ENCODE measurements at regions not wholly inside any gene's neighbourhood (a gene's known extent, or its start where the extent isn't known, plus 50 kb on each side); places are given as distances from the start of the nearest gene placed in this dataset.
"Not testable (repeated sequence)": the region's sequence is repeated elsewhere in the genome, so short reads cannot be mapped to it uniquely, and the experiment has no call there.

DNA sequence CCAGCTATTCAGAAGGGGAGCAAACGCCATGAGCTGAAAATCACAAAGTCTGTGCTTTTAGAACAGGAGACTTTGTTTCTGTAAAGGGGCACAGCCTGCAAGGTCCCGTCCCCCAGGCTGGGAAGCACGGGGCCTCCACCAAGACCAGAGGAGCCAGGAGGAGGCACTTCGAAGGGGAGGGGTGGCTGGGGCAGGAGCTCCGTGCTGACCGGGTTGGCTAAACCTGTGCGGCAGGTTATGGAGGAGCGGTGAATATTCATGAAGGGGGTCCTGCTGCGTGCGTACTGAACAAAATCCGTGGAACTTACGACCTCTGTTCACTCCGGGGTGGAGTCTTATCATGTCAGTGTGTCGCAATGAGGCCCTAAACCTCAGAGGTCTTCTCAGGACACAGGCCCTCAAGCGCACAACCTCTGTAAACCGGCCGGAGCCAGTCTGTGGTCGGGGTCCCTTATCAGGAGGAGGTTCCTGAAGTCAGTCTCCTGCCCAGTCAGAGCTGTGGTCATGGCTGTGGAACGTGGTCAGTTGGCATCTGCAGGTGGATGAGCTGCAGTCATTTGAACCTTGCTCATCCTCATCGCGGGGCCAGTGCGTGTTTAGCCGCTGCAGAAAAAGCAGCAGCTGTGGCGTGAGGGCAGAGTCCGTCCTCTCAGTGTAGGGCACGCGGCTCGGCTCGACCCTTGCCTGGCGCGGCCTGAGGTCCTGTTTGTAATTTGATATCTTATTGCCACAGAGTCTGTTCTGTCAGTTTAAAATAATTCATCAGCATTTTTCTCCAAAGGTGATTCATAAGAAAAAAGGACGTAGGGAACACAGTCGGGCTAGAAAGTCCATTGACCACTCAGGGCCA, 5507.7 kb upstream of the TPTE start:
- not testable (repeated sequence) for DNase-seq (ENCODE audit: low read depth, low spot score)

DNA sequence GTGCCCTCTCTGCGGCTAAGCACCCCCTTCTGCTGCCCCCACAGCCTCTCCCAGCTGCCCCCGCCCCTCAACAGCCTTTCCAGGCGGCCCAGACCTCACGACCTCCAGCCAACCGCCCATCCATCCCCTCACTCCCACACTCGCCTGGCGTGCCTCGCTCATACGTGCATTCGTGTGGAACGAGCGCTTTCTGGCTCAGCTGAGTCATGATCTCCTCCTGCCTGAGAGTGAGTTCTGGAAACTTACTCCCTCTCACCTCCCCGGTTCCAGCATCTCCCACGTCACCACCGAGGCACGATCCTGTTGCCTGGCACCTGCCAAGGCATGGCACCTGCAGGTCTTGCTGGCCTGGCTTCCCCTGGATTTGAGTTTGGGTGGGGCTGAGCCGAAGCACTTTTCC, 5506.2 kb upstream of the TPTE start:
- not testable (repeated sequence) for DNase-seq (ENCODE audit: low read depth, low spot score)

GRCh38 chr21:5019120-5019519, 5502.3 kb upstream of the TPTE start:
- DNase-seq (ENCODE audit: low read depth, low spot score) = not testable (repeated sequence)

- DNase-seq (ENCODE audit: low read depth, low spot score) = not testable (repeated sequence)
These were observed 5499.6 kb upstream of the TPTE start for GRCh38 chr21:5021815-5022214.

DNA sequence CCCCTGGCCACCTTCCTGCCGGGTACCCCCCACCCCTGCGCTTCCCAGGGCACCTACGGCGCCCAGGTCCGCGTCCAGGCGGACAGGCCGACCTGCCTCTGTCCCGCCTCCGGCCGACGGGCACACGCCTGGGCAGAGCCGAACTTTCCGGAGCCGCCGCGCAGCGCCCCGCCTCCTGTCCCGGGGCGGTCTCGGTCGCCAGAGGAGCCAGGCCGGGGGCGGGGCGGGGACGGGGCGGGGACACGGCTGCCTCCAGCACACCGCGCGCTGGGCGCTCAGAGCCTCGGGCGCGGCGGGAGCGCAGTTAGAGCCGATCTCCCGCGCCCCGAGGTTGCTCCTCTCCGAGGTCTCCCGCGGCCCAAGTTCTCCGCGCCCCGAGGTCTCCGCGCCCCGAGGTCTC, 5499.1 kb upstream of the TPTE start:
- not testable (repeated sequence) for DNase-seq (ENCODE audit: low read depth, low spot score)

DNA sequence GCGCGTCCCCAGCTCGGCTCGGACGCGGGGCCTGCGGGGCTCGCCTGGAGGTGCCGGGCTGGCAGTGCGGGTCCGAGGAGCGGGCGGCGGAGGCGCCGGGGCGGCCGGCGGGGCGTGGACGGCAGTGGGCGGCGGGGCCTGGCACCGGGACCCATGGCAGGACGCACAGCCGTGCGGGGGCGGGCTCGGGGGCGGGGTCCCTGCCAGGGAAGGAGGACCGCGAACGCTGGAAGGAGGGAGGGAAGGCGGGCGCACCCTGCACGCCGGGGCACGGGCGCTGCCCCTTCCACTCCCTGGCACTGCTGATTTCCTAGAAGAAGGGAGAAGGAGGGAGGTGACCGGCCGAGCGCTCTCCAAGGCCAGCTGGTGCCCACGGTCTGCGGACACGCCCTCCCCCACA, 5498.6 kb upstream of the TPTE start:
- DNase-seq (ENCODE audit: low read depth, low spot score) = not testable (repeated sequence)

GRCh38 chr21:5035147-5035546, 5486.2 kb upstream of the TPTE start:
- DNase-seq (ENCODE audit: low read depth, low spot score) = not testable (repeated sequence)

DNA sequence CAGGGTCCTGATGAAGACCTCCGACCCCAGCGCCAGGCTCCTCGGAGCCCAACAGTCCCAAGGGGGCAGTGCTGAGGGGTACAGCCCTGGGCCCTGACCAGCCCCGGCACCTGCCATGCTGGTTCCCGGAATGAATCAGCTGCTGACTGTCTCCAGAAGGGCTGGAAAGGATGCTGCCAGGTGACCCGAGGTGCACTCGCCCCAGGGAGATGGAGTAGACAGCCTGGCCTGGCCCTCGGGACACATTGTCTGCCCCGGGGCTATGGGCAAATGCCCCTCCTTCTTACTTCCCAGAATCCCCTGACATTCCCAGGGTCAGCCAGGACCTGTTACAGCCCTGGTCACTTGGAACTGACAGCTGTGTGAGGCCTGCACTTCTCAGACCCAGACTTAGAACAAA, 5485.8 kb upstream of the TPTE start:
- not testable (repeated sequence) for DNase-seq (ENCODE audit: low read depth, low spot score)

DNA sequence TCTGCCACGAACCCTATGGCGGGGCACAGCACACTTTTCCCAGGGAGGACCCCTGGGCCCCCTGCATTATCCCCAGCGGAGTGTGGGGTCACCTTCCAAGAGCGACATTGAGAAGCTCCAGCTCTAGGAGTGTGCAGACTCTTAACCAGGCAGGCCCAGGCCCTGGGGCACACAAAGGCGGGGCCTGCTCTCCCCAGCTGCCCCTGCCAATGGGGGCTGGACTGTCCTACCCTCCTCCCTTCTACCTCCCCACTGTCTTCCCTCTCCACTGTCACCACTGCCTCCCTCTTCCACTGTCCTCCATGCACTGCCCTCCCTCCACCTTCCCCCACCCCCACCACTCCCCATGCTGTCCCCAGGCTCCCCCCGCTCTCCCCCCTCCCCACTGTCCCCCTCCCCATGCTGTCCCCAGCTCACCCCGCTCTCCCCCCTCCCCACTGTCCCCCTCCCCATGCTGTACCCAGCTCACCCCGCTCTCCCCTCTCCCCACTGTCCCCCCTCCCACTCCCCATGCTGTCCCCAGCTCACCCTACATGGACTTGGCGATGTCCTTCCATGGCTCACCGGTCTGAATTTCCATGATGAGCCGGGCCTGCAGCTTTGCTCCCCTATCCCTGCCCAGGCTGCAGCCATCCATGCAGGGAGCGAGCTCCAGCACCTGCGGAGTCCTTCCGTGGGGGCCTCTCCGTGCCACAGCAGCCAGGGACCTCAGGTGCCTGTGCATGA, 5483.6 kb upstream of the TPTE start:
- not testable (repeated sequence) for DNase-seq (ENCODE audit: low read depth, low spot score)

GRCh38 chr21:5039926-5040325, 5481.5 kb upstream of the TPTE start:
- not testable (repeated sequence) for DNase-seq (ENCODE audit: low read depth, low spot score)

- DNase-seq (ENCODE audit: low read depth, low spot score) = not testable (repeated sequence)
These were observed 5478.8 kb upstream of the TPTE start for GRCh38 chr21:5042583-5042982.

- not testable (repeated sequence) for DNase-seq (ENCODE audit: low read depth, low spot score)
These were observed 5476.6 kb upstream of the TPTE start for GRCh38 chr21:5044812-5045211.

GRCh38 chr21:5051303-5052018, 5469.9 kb upstream of the TPTE start:
- not testable (repeated sequence) for DNase-seq (ENCODE audit: low read depth, low spot score)

DNA sequence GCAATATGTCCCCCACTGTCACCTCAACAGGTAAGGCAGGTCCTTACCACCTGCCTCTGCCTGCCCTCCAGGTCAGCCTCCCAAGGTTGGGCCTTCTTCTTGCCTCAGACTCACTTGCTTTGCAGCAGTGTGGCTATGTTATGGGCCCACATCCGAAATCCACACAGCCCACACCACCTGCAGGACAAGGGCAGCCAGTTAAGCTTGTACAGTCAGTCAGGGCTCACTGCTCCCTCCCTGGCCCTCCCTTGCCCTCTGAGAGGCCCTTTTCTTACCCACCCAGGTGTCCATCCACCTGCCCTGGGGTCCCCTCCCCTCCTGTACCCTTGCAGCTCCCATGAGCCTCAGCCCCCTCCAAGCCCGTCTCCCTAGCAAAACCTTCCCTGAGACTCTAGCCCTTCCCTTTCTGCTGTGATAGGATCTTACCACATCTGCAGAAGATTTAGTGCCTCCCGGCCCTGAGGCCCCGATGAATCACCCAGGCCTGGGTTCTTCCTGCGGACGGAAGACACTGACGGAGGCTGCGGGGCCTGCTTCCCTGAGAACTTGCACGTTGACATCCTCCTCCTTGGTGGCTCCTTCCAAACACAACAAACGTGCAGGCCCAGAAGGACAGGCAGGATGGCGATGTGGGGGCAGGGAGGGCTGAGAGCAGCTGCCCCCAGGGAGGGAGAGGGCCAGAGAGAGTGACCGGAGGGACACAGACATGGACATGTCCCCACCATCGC, 5466.2 kb upstream of the TPTE start:
- not testable (repeated sequence) for DNase-seq (ENCODE audit: low read depth, low spot score)

DNA sequence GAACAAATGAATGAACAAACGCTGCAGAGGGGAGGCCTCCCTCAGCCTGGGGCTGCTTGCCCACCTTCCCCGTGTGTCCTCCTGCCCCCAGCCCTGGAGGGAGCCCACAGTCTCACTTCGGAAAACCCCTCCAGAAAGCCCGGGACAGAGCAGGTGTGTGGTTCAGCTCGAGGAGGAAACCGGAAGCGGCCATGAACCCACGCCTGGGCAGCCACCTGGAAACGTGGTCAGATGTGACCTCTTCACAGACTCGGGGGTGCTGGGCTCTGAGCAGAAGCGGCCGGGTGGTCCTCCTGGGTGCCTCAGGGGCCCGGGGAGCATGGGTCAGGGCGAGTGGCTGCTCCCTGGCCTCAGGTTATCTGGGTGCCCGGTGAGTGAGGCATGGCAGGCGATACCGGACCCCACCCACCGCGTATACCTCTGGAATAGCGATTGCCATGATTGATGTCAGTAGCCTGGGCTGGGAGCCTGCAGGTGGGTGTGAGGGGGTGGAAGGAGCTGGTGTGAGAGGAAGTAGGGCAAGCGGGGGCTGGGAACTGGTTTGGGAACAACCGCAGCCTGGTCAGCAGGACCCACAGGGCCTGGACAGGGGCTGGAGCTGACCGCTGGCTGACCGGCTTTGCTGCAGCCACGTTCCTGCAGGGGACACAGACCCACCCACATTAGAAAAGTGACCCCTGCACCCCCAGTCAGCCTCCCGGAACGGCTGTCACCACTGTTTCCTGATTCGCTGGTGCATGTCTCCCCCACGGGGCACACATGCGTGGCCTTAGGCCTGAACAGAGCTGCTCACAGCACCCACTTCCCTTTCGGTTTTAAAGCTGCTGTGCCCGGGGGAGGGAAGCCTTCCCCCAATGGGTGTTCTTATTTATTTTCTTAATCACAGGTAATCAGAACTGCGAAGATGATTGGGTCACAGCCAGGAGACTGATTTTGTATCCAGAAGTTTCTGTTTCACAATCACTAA, 5465.1 kb upstream of the TPTE start:
- not testable (repeated sequence) for DNase-seq (ENCODE audit: low read depth, low spot score)

DNA sequence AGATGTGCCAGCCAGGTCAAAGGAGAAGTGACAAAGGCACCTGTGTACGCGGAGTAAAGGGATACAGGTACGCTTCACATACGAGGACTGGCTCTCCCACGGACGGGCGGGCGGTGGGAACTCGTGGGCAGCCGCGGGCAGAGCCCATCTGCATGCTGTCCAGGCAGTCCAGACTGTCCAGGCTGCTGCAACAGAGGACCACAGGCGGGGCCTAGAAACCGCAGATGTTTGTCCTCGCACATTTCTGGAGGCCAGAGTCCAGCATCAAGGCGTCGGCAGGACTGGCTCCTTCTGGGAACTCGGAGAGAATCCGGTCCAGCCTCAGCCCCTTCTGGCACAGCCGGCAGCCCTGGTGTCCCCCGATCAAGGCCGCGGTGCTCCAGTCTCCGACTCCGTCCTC, 5464.3 kb upstream of the TPTE start:
- DNase-seq (ENCODE audit: low read depth, low spot score) = not testable (repeated sequence)

DNA sequence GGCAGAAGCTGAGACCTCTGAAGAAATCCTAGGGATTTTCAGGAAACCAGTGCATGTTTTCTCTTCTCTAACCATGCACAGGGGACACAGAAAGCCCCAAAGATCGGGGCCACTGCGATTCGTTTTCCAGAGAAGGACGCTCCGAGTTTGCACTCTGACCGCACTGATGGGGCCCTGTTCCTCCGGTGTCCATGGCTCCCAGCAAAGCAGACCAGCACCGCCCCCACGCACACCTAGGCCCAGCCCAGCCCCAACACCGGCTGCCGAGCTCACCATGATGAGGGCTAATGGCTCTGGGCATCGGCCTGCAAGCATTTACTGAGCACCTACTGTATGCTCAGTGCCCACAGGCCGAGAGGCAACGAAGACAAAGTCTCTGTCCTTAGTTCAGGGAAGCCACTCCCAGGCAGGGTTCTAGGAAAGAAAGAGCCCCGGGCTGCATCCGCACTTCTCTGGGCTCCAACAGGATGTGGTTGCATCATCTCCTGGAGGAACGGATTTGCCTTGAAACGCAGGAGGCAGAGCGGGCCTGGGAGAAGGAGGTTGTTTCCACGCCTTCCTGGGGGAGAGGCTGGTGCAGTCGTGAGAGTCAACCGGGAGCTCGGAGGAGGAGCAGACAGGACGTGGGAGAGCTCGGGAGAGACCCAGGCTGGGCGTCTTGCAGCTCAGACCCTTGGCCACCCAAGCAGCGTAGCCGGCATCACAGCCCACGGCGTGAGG, 5460.9 kb upstream of the TPTE start:
- not testable (repeated sequence) for DNase-seq (ENCODE audit: low read depth, low spot score)

GRCh38 chr21:5064581-5065142, 5456.7 kb upstream of the TPTE start:
- DNase-seq (ENCODE audit: low read depth, low spot score) = not testable (repeated sequence)

Data from ELF-1 (cell line).